NCI-H345 treated with DMSO at 0.1 percent for 48 hours (cell line): ENCODE measurements at regions not wholly inside any gene's neighbourhood (a gene's known extent, or its start where the extent isn't known, plus 50 kb on each side); places are given as distances from the start of the nearest gene placed in this dataset.

ENCODE experiments used
- DNase-seq: peaks from one replicate; lab custom pipeline; 2025; ENCODE audit not compliant: unreplicated experiment; lab: John Stamatoyannopoulos, UW

GRCh38 chr15:95872366-95872771 lies 458.1 kb upstream of the NR2F2 start:
- DNase-seq = no peak

GRCh38 chr15:95874637-95875036 lies 455.9 kb upstream of the NR2F2 start:
- DNase-seq = no peak

- no peak for DNase-seq
Measured at GRCh38 chr15:95875121-95875643, 455.3 kb upstream of the NR2F2 start.

GRCh38 chr15:95880031-95880570 lies 450.4 kb upstream of the NR2F2 start:
- no peak for DNase-seq

GRCh38 chr15:95880630-95881029 lies 449.9 kb upstream of the NR2F2 start:
- DNase-seq = no peak

- DNase-seq = no peak
Measured at GRCh38 chr15:95883064-95883463, 447.4 kb upstream of the NR2F2 start.

GRCh38 chr15:95884276-95884675 lies 446.2 kb upstream of the NR2F2 start:
- no peak for DNase-seq

- DNase-seq = no peak
Measured at GRCh38 chr15:95887666-95888390, 442.7 kb upstream of the NR2F2 start.

- no peak for DNase-seq
Measured at GRCh38 chr15:95888762-95889161, 441.7 kb upstream of the NR2F2 start.

- no peak for DNase-seq
Measured at GRCh38 chr15:95894407-95894956, 436.0 kb upstream of the NR2F2 start.

GRCh38 chr15:95895508-95895907 lies 435.0 kb upstream of the NR2F2 start:
- DNase-seq = no peak

GRCh38 chr15:95897651-95898050 lies 432.8 kb upstream of the NR2F2 start:
- DNase-seq = no peak

- no peak for DNase-seq
Measured at GRCh38 chr15:95898761-95899160, 431.7 kb upstream of the NR2F2 start.

GRCh38 chr15:95901271-95901670 lies 429.2 kb upstream of the NR2F2 start:
- DNase-seq = no peak

GRCh38 chr15:95902606-95903005 lies 427.9 kb upstream of the NR2F2 start:
- DNase-seq = no peak

GRCh38 chr15:95903352-95903751 lies 427.1 kb upstream of the NR2F2 start:
- no peak for DNase-seq

GRCh38 chr15:95910643-95911212 lies 419.8 kb upstream of the NR2F2 start:
- DNase-seq = peak; percentile 68

- no peak for DNase-seq
Measured at GRCh38 chr15:95911570-95912279, 418.8 kb upstream of the NR2F2 start.

GRCh38 chr15:95912280-95912625 lies 418.2 kb upstream of the NR2F2 start:
- DNase-seq = no peak

- DNase-seq = no peak
Measured at GRCh38 chr15:95912728-95913127, 417.8 kb upstream of the NR2F2 start.

GRCh38 chr15:95916568-95916967 lies 413.9 kb upstream of the NR2F2 start:
- DNase-seq = no peak

GRCh38 chr15:95918525-95918924 lies 412.0 kb upstream of the NR2F2 start:
- no peak for DNase-seq
